GM12878 (cell line): ENCODE measurements at regions not wholly inside any gene's neighbourhood (a gene's known extent, or its start where the extent isn't known, plus 50 kb on each side); places are given as distances from the start of the nearest gene placed in this dataset.

ENCODE experiments used
- ATAC-seq: fragments of 200-7000 bp; cut with Tn5 transposase; 3 replicates; pipeline ENCODE4 v1.9.1; 2020; ENCODE audit warnings: mild to moderate bottlenecking, moderate library complexity
- BruUV-seq: library from RNA; stranded (reverse); fragments of 400-500 nt; replicated peaks from 2 replicates; lab custom pipeline; 2021; lab: Mats Ljungman, UMichigan
- CTCF ChIA-PET: fragments of 300-600 bp; sonication (Branson Sonifier 250); formaldehyde crosslinking; extraction: SDS; loops from one replicate; lab custom pipeline; 2021; ENCODE audit warnings: inconsistent platforms; lab: Yijun Ruan, JAX
- POLR2A ChIA-PET: fragments of 350-600 bp; formaldehyde crosslinking; extraction: SDS; loops from one replicate; lab custom pipeline; 2021; ENCODE audit warnings: inconsistent platforms; lab: Charles Lee
- RAD21 ChIA-PET: fragments of 300-600 bp; sonication (Branson Sonifier 250); formaldehyde crosslinking; loops from one replicate; lab custom pipeline; 2023; ENCODE audit warnings: antibody characterized with exemption; ENCODE audit not compliant: unreplicated experiment; lab: Charles Lee
- SMC1A ChIA-PET: fragments of 300-600 bp; sonication (Branson Sonifier 250); formaldehyde crosslinking; loops from one replicate; lab custom pipeline; 2023; ENCODE audit not compliant: unreplicated experiment, uncharacterized antibody; lab: Charles Lee
- DNase-seq: peaks from one replicate; pipeline ENCODE4 v3.0.0-alpha.2; 2011; ENCODE audit warnings: low read depth, low spot score
- FAIRE-seq: peaks from 3 replicates; lab custom pipeline; 2011; peaks lifted over from hg19 to GRCh38; lab: Jason Lieb, UNC
- H2AFZ ChIP-seq: 2 replicates; pipeline ENCODE4 v1.6.0; 2011; ENCODE audit warnings: low read depth, low read length, control low read depth; ENCODE audit not compliant: control insufficient read depth
- H3K27ac ChIP-seq: 2 replicates; pipeline ENCODE4 v1.5.1; 2011; ENCODE audit warnings: control low read depth; ENCODE audit not compliant: control insufficient read depth, insufficient read depth
- H3K27me3 ChIP-seq, 2 experiments: replicated peaks in 1 of 2; 2 replicates each; pipeline versions ENCODE4 v1.6.0 to v1.6.1; 2011; ENCODE audit warnings: low read length in 1 of 2; ENCODE audit not compliant: control insufficient read depth in 2 of 2, insufficient read depth in 2 of 2
- H3K36me3 ChIP-seq, 2 experiments: 2 replicates each; pipeline ENCODE4 v1.5.1; 2011; ENCODE audit warnings: low read length in 1 of 2; ENCODE audit not compliant: control insufficient read depth in 2 of 2, insufficient read depth in 2 of 2
- H3K4me1 ChIP-seq: 2 replicates; pipeline ENCODE4 v1.6.1; 2011; ENCODE audit warnings: mild to moderate bottlenecking, low read length, moderate library complexity, mixed read lengths; ENCODE audit not compliant: control insufficient read depth, insufficient read depth
- H3K4me2 ChIP-seq: 2 replicates; pipeline ENCODE4 v1.6.0; 2011; ENCODE audit warnings: control low read depth; ENCODE audit not compliant: control insufficient read depth, insufficient read depth
- H3K4me3 ChIP-seq: fragments of 200-600 bp; sonication (generic); 2 replicates; pipeline ENCODE4 v1.5.1; 2016
- H3K79me2 ChIP-seq: 2 replicates; pipeline ENCODE4 v1.6.0; 2011; ENCODE audit warnings: low read length; ENCODE audit not compliant: control insufficient read depth, insufficient read depth
- H3K9ac ChIP-seq: 2 replicates; pipeline ENCODE4 v1.8.0; 2011; ENCODE audit warnings: low read length, control low read depth, mixed read lengths; ENCODE audit not compliant: control insufficient read depth, insufficient read depth
- H3K9me3 ChIP-seq: replicated peaks from 3 replicates; pipeline ENCODE4 v1.5.1; 2011; ENCODE audit warnings: mild to moderate bottlenecking, low read length; ENCODE audit not compliant: control insufficient read depth, insufficient read depth
- H4K20me1 ChIP-seq: 2 replicates; pipeline ENCODE4 v1.6.0; 2011; ENCODE audit not compliant: control insufficient read depth, insufficient read depth
- BACH1 ChIP-seq: fragments of 450-650 bp; IDR thresholded peaks from 2 replicates; pipeline ENCODE4 v1.6.1; 2017; ENCODE audit warnings: mild to moderate bottlenecking, borderline replicate concordance
- CREB1 ChIP-seq: IDR thresholded peaks from 2 replicates; pipeline ENCODE4 v1.6.1; 2012; ENCODE audit warnings: low read depth, mild to moderate bottlenecking, inconsistent platforms
- E2F4 ChIP-seq: IDR thresholded peaks from 2 replicates; pipeline ENCODE4 v1.6.1; 2012; ENCODE audit warnings: low read depth, low read length, improper control_type of control experiment
- JUNB ChIP-seq: IDR thresholded peaks from 2 replicates; pipeline ENCODE4 v1.6.1; 2016; ENCODE audit warnings: antibody characterized with exemption, mild to moderate bottlenecking
- JUND ChIP-seq: IDR thresholded peaks from 2 replicates; pipeline ENCODE4 v1.6.1; 2012; ENCODE audit warnings: low read depth, mild to moderate bottlenecking, low read length, improper control_type of control experiment, moderate library complexity
- PKNOX1 ChIP-seq: fragments of 450-650 bp; IDR thresholded peaks from 2 replicates; pipeline ENCODE4 v1.6.1; 2016; ENCODE audit warnings: mild to moderate bottlenecking
- POLR2AphosphoS2 ChIP-seq: IDR thresholded peaks from 2 replicates; pipeline ENCODE4 v1.6.1; 2011; ENCODE audit warnings: low read depth, mild to moderate bottlenecking, low read length, improper control_type of control experiment, moderate library complexity
- RELA ChIP-seq: fragments of 450-650 bp; IDR thresholded peaks from 2 replicates; pipeline ENCODE4 v1.8.0; 2014; ENCODE audit warnings: borderline replicate concordance; ENCODE audit not compliant: partially characterized antibody
- REST ChIP-seq: IDR thresholded peaks from 2 replicates; pipeline ENCODE4 v1.6.1; 2012; ENCODE audit warnings: mild to moderate bottlenecking, low read depth, low read length
- WGBS: methylation state at CpG from one replicate; pipeline ENCODE4 v1.1.6; 2016; ENCODE audit warnings: low lambda C conversion rate; ENCODE audit not compliant: insufficient replicate concordance, insufficient coverage; ENCODE audit errors: missing lambda C conversion rate; 5-methylcytosine and 5-hydroxymethylcytosine counted together
- in situ Hi-C: fragments of 300-500 bp; cut with MboI; formaldehyde crosslinking; loops from 9 replicates; pipeline ENCODE4 v1.14.3; 2018; ENCODE audit warnings: mixed read lengths
- intact Hi-C: fragments of 100-400 bp; cut with micrococcal nuclease; formaldehyde crosslinking; loops from one replicate; pipeline ENCODE4 v1.14.2; 2022; ENCODE audit not compliant: unreplicated experiment
- TF ChIP-seq, protein P1 (sequence below): fragments of 150-350 bp; IDR thresholded peaks from 2 replicates; pipeline ENCODE4 v1.6.1; 2014; ENCODE audit warnings: mild to moderate bottlenecking, low read depth, low read length

DNA sequence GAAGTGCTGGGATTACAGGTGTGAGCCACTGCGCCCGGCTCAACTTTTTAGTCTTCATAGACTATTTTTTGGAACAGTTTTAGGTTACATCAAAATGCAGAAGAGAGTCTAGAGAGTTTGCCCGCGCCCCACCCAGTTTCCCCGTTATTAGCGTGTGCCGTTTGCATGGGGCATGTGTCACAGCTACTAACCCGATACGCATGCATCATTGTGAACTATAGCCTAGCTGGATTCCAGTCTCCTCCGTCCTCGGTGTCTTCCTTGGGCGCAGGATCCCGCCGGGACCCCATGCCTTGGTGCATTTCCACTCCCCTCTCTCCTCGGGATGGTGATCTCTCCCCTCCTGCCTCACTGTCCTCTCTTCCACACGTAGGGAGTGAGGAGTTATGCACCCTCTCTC is 85.5 kb upstream of the ADRA2C start:
- no peak overlapping the region for H3K4me3 ChIP-seq
- H3K79me2 ChIP-seq = no peaks in the 10 kb centered on the region
- H3K36me3 ChIP-seq = no peaks in the 10 kb centered on the region
- H2AFZ ChIP-seq = no peak overlapping the region
- in situ Hi-C loops = no loop called here
- no peaks in the 10 kb centered on the region for H4K20me1 ChIP-seq
- no peak for ATAC-seq
- BruUV-seq = no TSS peak
- SMC1A ChIA-PET = no interaction called here
- H3K4me1 ChIP-seq = no peaks in the 10 kb centered on the region
- POLR2A ChIA-PET = no interaction called here
- H3K9me3 ChIP-seq = no peaks in the 10 kb centered on the region
- RAD21 ChIA-PET = no interaction called here
- no peak overlapping the region for H3K27ac ChIP-seq
- H3K9ac ChIP-seq = no peak overlapping the region
- TF ChIP-seq CREB1 (no peak), POLR2AphosphoS2 (no peak)
- TF ChIP-seq, all 136 proteins: peak for 0
- H3K4me2 ChIP-seq = no peak overlapping the region
- 73% methylated on average over 16 of the region's 16 CpGs for WGBS
- DNase-seq (no peak), FAIRE-seq (no peak)
- intact Hi-C loops = no loop called here
- no peaks in the 10 kb centered on the region for H3K27me3 ChIP-seq
- CTCF ChIA-PET = no interaction called here

- Histone ChIP-seq H3K27me3 (no peaks in the 10 kb centered on the region), H4K20me1 (no peaks in the 10 kb centered on the region), H3K4me3 (no peak overlapping the region), H2AFZ (no peak overlapping the region), H3K4me1 (no peaks in the 10 kb centered on the region), H3K27ac (no peak overlapping the region), H3K9ac (no peak overlapping the region), H3K9me3 (no peaks in the 10 kb centered on the region), H3K4me2 (no peak overlapping the region), H3K36me3 (no peaks in the 10 kb centered on the region), H3K79me2 (no peaks in the 10 kb centered on the region)
- no peak for ATAC-seq
- POLR2A ChIA-PET = no interaction called here
- SMC1A ChIA-PET = no interaction called here
- DNase-seq = no peak
- intact Hi-C loops = no loop called here
- 56% methylated on average over 25 of the region's 25 CpGs for WGBS
- no peak for FAIRE-seq
- CTCF ChIA-PET = no interaction called here
- RAD21 ChIA-PET = no interaction called here
- BruUV-seq = no TSS peak
- in situ Hi-C loops = no loop called here
- no peak for TF ChIP-seq REST
- TF ChIP-seq, protein P1, sequence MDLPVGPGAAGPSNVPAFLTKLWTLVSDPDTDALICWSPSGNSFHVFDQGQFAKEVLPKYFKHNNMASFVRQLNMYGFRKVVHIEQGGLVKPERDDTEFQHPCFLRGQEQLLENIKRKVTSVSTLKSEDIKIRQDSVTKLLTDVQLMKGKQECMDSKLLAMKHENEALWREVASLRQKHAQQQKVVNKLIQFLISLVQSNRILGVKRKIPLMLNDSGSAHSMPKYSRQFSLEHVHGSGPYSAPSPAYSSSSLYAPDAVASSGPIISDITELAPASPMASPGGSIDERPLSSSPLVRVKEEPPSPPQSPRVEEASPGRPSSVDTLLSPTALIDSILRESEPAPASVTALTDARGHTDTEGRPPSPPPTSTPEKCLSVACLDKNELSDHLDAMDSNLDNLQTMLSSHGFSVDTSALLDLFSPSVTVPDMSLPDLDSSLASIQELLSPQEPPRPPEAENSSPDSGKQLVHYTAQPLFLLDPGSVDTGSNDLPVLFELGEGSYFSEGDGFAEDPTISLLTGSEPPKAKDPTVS = no peak
- TF ChIP-seq PKNOX1 = no peak
- no peak for TF ChIP-seq E2F4
- no peak for TF ChIP-seq JUNB
- TF ChIP-seq BACH1 = no peak
- no peak for TF ChIP-seq JUND
- TF ChIP-seq RELA = no peak
Measured at GRCh38 chr4:3679851-3680311, 86.3 kb upstream of the ADRA2C start.
